Transverse colon (tissue), 4 donors: ENCODE measurements at regions not wholly inside any gene's neighbourhood (a gene's known extent, or its start where the extent isn't known, plus 50 kb on each side); places are given as distances from the start of the nearest gene placed in this dataset.

Source experiments
- DNase-seq: peaks from one replicate; pipeline ENCODE4 v3.0.0-alpha.2; 2019
- H3K27ac ChIP-seq, 4 donors: fragments of 200-600 bp; sonication (generic); 2 replicates each; pipeline ENCODE4 v1.5.1; 2016 to 2018; ENCODE audit warnings: inconsistent platforms in 4 of 4
- H3K27me3 ChIP-seq: fragments of 200-600 bp; sonication (generic); 2 replicates; pipeline ENCODE4 v1.5.1; 2017; ENCODE audit warnings: inconsistent platforms
- H3K36me3 ChIP-seq, 4 donors: fragments of 200-600 bp; sonication (generic); 2 replicates each; pipeline ENCODE4 v1.5.1; 2017 to 2019; ENCODE audit warnings: inconsistent platforms in 4 of 4
- H3K4me1 ChIP-seq, 4 donors: fragments of 200-600 bp; sonication (generic); 2 replicates each; pipeline ENCODE4 v1.5.1; 2017 to 2020; ENCODE audit warnings: inconsistent platforms in 4 of 4
- H3K4me3 ChIP-seq, 4 donors: fragments of 200-600 bp; sonication (generic); 1 replicate in 1 of 4; 2 replicates in 3 of 4; pipeline versions ENCODE4 v1.5.1 to v1.6.1; 2017 to 2019; ENCODE audit warnings: inconsistent platforms in 4 of 4
- H3K9me3 ChIP-seq, 2 donors: fragments of 200-600 bp; sonication (generic); 2 replicates each; pipeline ENCODE4 v1.5.1; 2017 to 2019; ENCODE audit warnings: inconsistent platforms in 2 of 2
- CTCF ChIP-seq, 5 experiments: fragments of 200-600 bp in 3 of 5; fragments of 450-650 bp in 2 of 5; sonication (generic) in 3 of 5; IDR thresholded peaks; 1 replicate in 2 of 5; 2 replicates in 3 of 5; pipeline ENCODE4 v1.5.1; 2016 to 2017; ENCODE audit warnings: antibody characterized with exemption in 5 of 5, inconsistent platforms in 3 of 5, mild to moderate bottlenecking in 2 of 5, moderate library complexity in 1 of 5
- EP300 ChIP-seq: sonication (generic); formaldehyde crosslinking; IDR thresholded peaks from one replicate; pipeline ENCODE4 v1.6.1; 2017; ENCODE audit warnings: antibody characterized with exemption, low read depth
- POLR2A ChIP-seq: fragments of 450-650 bp; IDR thresholded peaks from one replicate; pipeline ENCODE4 v1.6.1; 2016; ENCODE audit warnings: antibody characterized with exemption, mild to moderate bottlenecking, moderate library complexity
- POLR2AphosphoS5 ChIP-seq, 3 donors: sonication (generic); formaldehyde crosslinking; IDR thresholded peaks; one replicate each; pipeline ENCODE4 v1.6.1; 2016; ENCODE audit warnings: antibody characterized with exemption in 3 of 3
- WGBS, 2 donors: methylation state at CpG; one replicate each; pipeline ENCODE4 v1.1.5; 2018; ENCODE audit warnings: low coverage in 1 of 2; 5-methylcytosine and 5-hydroxymethylcytosine counted together
- in situ Hi-C, 4 donors: fragments of 200-750 bp; cut with MboI; loops; one replicate each; pipeline versions ENCODE4 v1.15.0 to v1.15.1; 2017; ENCODE audit warnings: low sequenced_read_pairs in 3 of 4, low pct_ligation_motif_present in 1 of 4, low pct_unique_long_range_greater_than_20kb in 1 of 4
- intact Hi-C: fragments of 100-400 bp; cut with DNase I; formaldehyde crosslinking; loops from one replicate; pipeline ENCODE4 v1.15.1; 2023; ENCODE audit warnings: low total_unique reads

DNA sequence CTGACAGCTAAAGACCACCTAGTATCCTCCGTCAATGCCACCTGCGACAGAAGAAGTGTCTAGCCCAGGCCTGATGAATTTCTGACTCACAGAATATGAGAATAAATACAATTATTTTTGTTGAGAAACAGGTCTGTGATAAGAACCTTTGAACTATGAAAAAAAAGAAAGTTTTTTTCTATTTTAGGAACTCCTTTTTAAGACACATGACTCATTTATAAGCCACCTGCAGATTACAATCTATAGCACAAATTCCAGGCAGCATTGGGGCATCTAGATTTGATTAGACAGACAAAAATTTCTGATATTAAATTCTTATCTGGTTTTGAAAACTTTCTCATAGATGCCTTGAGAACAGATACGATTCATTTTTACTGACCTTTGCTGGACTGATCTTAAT is 256.7 kb upstream of the LYZL1 start:
- peaks cover 0 to 11% (median 1%) of the 10 kb centered on the region in 4 donors for H3K4me1 ChIP-seq
- TF ChIP-seq EP300 (no peak), CTCF (IDR thresholded peaks at IDR 0.05) (no peak)
- intact Hi-C loops: no loop called here
- H3K27ac ChIP-seq: no peak overlapping the region
- WGBS, 2 donors: 83 to 90% methylated on average over 1 to 3 of the region's 3 CpGs
- H3K4me3 ChIP-seq: no peak overlapping the region
- no peaks in the 10 kb centered on the region for H3K36me3 ChIP-seq
- no peak for DNase-seq
- no peaks in the 10 kb centered on the region for H3K9me3 ChIP-seq
- in situ Hi-C loops: no loop called here
- no peaks in the 10 kb centered on the region for H3K27me3 ChIP-seq

- no peak overlapping the region for H3K4me3 ChIP-seq
- WGBS, 2 donors: 65 to 89% methylated on average over 3 to 6 of the region's 6 CpGs
- in situ Hi-C loops: no loop called here
- intact Hi-C loops: no loop called here
- H3K27ac ChIP-seq: no peak overlapping the region
- H3K36me3 ChIP-seq: no peaks in the 10 kb centered on the region
- no peaks in the 10 kb centered on the region for H3K9me3 ChIP-seq
- H3K27me3 ChIP-seq: no peaks in the 10 kb centered on the region
- no peak for TF ChIP-seq EP300
- no peak for TF ChIP-seq POLR2A
- no peak for TF ChIP-seq CTCF (IDR thresholded peaks at IDR 0.05)
- no peak for TF ChIP-seq POLR2AphosphoS5 (IDR thresholded peaks at IDR 0.05)
- H3K4me1 ChIP-seq: peaks cover 0 to 11% (median 1%) of the 10 kb centered on the region in 4 donors
- DNase-seq: no peak
Observed at GRCh38 chr10:29033311-29033940, 255.4 kb upstream of the LYZL1 start.

- Histone ChIP-seq H3K4me3 (no peak overlapping the region), H3K4me1 (peaks cover 0 to 11% (median 1%) of the 10 kb centered on the region in 4 donors), H3K36me3 (no peaks in the 10 kb centered on the region), H3K27me3 (no peaks in the 10 kb centered on the region), H3K9me3 (no peaks in the 10 kb centered on the region), H3K27ac (no peak overlapping the region)
- no peak for DNase-seq
- WGBS, 2 donors: 70 to 71% methylated on average over 4 to 5 of the region's 5 CpGs
- intact Hi-C loops (no loop called here), in situ Hi-C loops (no loop called here)
- TF ChIP-seq CTCF (IDR thresholded peaks at IDR 0.05) (no peak), POLR2AphosphoS5 (IDR thresholded peaks at IDR 0.05) (no peak), POLR2A (no peak), EP300 (no peak)
Observed at GRCh38 chr10:29034592-29034991, 254.3 kb upstream of the LYZL1 start.

DNA sequence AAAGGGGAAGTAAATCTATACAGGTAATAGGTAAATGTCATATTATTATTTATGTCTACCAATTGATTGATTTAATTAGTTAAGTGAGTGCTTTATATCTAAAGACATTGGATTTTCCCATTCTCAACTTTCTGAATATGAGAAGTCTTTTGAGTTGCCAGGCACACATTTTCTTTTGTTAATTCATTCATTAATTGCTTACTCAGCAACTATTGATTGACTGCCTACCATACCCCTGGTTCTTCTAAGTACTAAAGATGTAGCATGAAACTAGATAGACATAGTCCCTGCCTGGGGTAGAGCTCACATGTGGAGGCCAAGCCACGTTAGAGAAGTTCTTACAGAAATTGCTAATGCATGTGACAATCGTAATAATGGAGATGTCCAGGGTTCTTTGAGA is 253.1 kb upstream of the LYZL1 start:
- in situ Hi-C loops (no loop called here), intact Hi-C loops (no loop called here)
- H3K27ac ChIP-seq: no peak overlapping the region
- peaks cover 0 to 8% (median 1%) of the 10 kb centered on the region in 4 donors for H3K4me1 ChIP-seq
- H3K9me3 ChIP-seq: no peaks in the 10 kb centered on the region
- no peak overlapping the region for H3K4me3 ChIP-seq
- DNase-seq: no peak
- H3K27me3 ChIP-seq: no peaks in the 10 kb centered on the region
- 82 to 100% methylated on average over 1 to 2 of the region's 2 CpGs for WGBS, 2 donors
- no peaks in the 10 kb centered on the region for H3K36me3 ChIP-seq
- TF ChIP-seq POLR2AphosphoS5 (IDR thresholded peaks at IDR 0.05) (no peak), POLR2A (no peak), CTCF (IDR thresholded peaks at IDR 0.05) (no peak), EP300 (no peak)
